ENCODE measurements at regions not wholly inside any gene's neighbourhood (a gene's known extent, or its start where the extent isn't known, plus 50 kb on each side); places are given as distances from the start of the nearest gene placed in this dataset.

GRCh38 chr1:98331718-98332311 lies 329.7 kb upstream of the SNX7 start:
- TF ChIP-seq CREB1 (IDR thresholded peaks at IDR 0.05; ENCODE audit: low read depth) (no peak), TAF1 (IDR thresholded peaks at IDR 0.05; ENCODE audit: low read depth) (no peak), MAX (IDR thresholded peaks at IDR 0.05) (no peak), YY1 (IDR thresholded peaks at IDR 0.05; ENCODE audit: low read depth) (no peak), ZBTB7A (IDR thresholded peaks at IDR 0.05; ENCODE audit: low read depth) (no peak)

All from Ishikawa (cell line).